Left lung (tissue), 4 donors: ENCODE measurements at regions not wholly inside any gene's neighbourhood (a gene's known extent, or its start where the extent isn't known, plus 50 kb on each side); places are given as distances from the start of the nearest gene placed in this dataset.
A peak's percentile ranks its signal among the peaks of the same experiment; 100 is the strongest.
"Not testable (repeated sequence)": the region's sequence is repeated elsewhere in the genome, so short reads cannot be mapped to it uniquely, and the experiment has no call there.

Experiments used
- ATAC-seq: fragments of 200-7000 bp; cut with Tn5 transposase; one replicate; pipeline ENCODE4 v1.9.1; 2020; ENCODE audit warnings: moderate library complexity
- DNase-seq, 4 donors: peaks; one replicate each; pipeline ENCODE4 v3.0.0-alpha.2; 2013 to 2020
- H3K27ac ChIP-seq, 2 donors: fragments of 200-600 bp; sonication (generic) in 1 of 2; one replicate each; pipeline versions ENCODE4 v1.5.0 to v1.8.0; 2020 to 2021
- H3K27me3 ChIP-seq, 2 donors: fragments of 200-600 bp; sonication (generic) in 1 of 2; one replicate each; pipeline versions ENCODE4 v1.5.0 to v1.8.0; 2020 to 2021
- H3K36me3 ChIP-seq, 2 donors: fragments of 200-600 bp; sonication (generic) in 1 of 2; one replicate each; pipeline versions ENCODE4 v1.5.0 to v1.8.0; 2020 to 2021
- H3K4me1 ChIP-seq, 2 donors: fragments of 200-600 bp; one replicate each; pipeline ENCODE4 v1.8.0; 2021
- H3K4me3 ChIP-seq, 2 donors: fragments of 200-600 bp; sonication (generic) in 1 of 2; one replicate each; pipeline versions ENCODE4 v1.5.0 to v1.8.0; 2020 to 2021; ENCODE audit warnings: mild to moderate bottlenecking in 1 of 2
- H3K9me3 ChIP-seq, 2 donors: fragments of 200-600 bp; sonication (generic) in 1 of 2; one replicate each; pipeline versions ENCODE4 v1.5.0 to v1.8.0; 2020 to 2021
- CTCF ChIP-seq, 2 donors: fragments of 200-600 bp; sonication (generic) in 1 of 2; IDR thresholded peaks; one replicate each; pipeline versions ENCODE4 v1.5.0 to v1.8.0; 2021; ENCODE audit warnings: antibody characterized with exemption in 2 of 2
- intact Hi-C, 2 donors: fragments of 100-400 bp; cut with DNase I; formaldehyde crosslinking; loops; one replicate each; pipeline versions ENCODE4 v1.11.2 to v1.14.2; 2022
- donor health status: DM: no; HTN: yes; CAD: no.
- donor health status: DM: no; HTN: no; CAD: no.

- ATAC-seq: no peak
These were observed 379.1 kb downstream of the TENT5A start for GRCh38 chr6:81373414-81373813.

DNA sequence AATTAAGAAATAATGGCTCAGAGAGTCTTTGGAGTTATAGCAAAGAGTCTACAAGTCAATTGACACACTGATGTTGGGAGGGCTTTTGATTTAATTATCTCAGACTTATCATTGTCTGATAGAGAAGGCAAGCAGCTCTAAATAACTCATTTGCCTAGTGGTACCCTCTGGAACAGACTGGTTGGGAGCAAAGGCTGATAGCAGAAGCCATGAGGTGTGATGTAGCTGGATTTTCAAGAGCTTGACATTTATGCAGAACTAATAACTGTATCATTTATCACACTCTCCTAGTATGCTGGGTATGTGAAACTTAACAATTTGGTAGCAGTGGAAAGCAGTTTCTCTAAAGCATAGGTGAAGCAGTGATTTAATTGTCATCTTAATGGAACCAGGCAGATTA is 380.6 kb downstream of the TENT5A start:
- no peak for DNase-seq
- H3K27ac ChIP-seq: no peak overlapping the region
- no peaks in the 10 kb centered on the region for H3K9me3 ChIP-seq
- H3K36me3 ChIP-seq: no peaks in the 10 kb centered on the region
- intact Hi-C loops: no loop called here
- no peak overlapping the region for H3K4me3 ChIP-seq
- TF ChIP-seq CTCF (IDR thresholded peaks at IDR 0.05): no peak
- ATAC-seq: no peak
- no peaks in the 10 kb centered on the region for H3K4me1 ChIP-seq
- H3K27me3 ChIP-seq: no peaks in the 10 kb centered on the region

More at GRCh38 chr6:81373414-81373813, 379.1 kb downstream of the TENT5A start:
- TF ChIP-seq CTCF (IDR thresholded peaks at IDR 0.05): no peak
- H3K9me3 ChIP-seq: no peaks in the 10 kb centered on the region
- DNase-seq: no peak
- H3K27ac ChIP-seq: no peak overlapping the region
- H3K36me3 ChIP-seq: no peaks in the 10 kb centered on the region
- H3K4me1 ChIP-seq: no peaks in the 10 kb centered on the region
- intact Hi-C loops: no loop called here
- no peak overlapping the region for H3K4me3 ChIP-seq
- H3K27me3 ChIP-seq: no peaks in the 10 kb centered on the region

DNA sequence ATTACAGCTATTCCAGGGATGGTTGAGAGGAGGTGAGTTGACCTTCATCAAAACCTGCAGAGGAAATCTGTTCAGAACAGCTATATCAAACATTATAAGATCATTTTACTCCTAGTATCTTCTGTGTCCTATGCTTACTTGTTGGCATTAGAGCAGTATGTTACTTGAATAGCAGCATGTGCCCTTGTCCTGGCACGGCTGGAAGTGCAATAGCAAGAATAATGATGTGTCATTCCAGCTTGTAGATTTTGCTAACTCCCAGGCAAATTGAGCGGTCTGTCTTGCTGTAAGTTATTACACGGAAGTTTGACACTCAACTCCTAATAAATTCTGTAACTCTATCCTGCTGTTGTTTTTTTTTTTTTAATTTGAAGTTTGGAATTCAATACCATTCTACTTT is 385.5 kb downstream of the TENT5A start:
- intact Hi-C loops: no loop called here
- Histone ChIP-seq H3K9me3 (no peaks in the 10 kb centered on the region), H3K27me3 (no peaks in the 10 kb centered on the region), H3K27ac (no peak overlapping the region), H3K4me3 (no peak overlapping the region), H3K4me1 (no peaks in the 10 kb centered on the region), H3K36me3 (no peaks in the 10 kb centered on the region)
- ATAC-seq (no peak), DNase-seq (no peak)
- no peak for TF ChIP-seq CTCF (IDR thresholded peaks at IDR 0.05)

DNA sequence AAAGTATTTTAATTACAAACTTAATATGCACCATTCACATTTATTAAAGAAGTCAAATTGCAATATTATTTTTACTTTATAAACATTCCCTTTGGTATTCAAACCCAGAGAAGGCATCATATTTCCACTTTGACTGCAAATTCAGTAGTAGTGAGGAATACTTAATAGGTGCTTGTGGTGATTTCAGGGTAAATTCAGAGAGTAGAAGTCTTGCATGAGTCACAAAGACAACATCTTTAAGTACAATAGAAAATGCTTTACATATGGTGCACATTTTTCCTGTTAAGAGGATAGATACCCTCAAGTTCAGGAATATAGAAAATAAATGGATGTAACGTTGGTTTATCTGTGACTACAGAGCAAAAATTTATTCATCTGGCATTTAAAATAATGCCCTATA is 390.2 kb downstream of the TENT5A start:
- intact Hi-C loops: no loop called here
- no peaks in the 10 kb centered on the region for H3K27me3 ChIP-seq
- H3K27ac ChIP-seq: no peak overlapping the region
- H3K36me3 ChIP-seq: no peaks in the 10 kb centered on the region
- H3K9me3 ChIP-seq: no peaks in the 10 kb centered on the region
- DNase-seq (no peak), ATAC-seq (peak; percentile 82)
- H3K4me1 ChIP-seq: no peaks in the 10 kb centered on the region
- TF ChIP-seq CTCF (IDR thresholded peaks at IDR 0.05): no peak
- H3K4me3 ChIP-seq: no peak overlapping the region

DNA sequence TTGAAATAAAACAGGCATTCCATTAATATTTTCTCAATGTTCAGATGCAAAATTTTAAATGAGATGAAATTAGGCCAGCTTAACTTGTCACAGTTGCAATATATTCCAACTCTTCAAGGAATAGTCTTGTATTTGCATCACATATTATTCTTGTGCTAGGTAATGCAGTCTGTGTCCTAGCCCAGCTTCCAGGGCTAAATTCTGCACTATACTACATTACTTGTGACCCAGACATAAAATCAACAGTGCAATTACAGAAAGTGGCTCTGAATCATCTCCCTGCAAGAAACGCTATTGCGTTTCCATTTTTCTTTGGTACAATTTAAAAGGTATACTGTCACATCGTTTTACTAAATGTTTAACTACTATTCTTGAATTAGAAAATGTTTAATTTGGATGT is 399.2 kb downstream of the TENT5A start:
- intact Hi-C loops: no loop called here
- no peak for DNase-seq

DNA sequence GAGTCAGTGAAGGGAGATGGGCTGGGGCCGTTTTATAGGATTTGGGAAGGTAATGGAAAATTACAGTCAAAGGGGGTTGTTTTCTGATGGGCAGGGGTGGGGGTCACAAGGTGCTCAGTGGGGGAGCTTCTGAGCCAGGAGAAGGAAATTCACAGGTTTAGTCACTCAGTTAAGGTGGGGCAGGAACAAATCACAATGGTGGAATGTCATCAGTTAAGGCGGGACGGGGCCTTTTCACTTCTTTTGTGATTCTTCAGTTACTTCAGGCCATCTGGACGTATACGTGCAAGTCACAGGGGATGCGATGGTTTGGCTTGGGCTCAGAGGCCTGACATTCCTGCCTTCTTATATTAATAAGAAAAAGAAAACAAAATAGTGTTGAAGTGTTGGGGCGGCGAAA is 408.5 kb downstream of the TENT5A start:
- ATAC-seq, H3K4me1 ChIP-seq, H3K9me3 ChIP-seq, H3K27me3 ChIP-seq, H3K27ac ChIP-seq, H3K4me3 ChIP-seq, intact Hi-C loops, H3K36me3 ChIP-seq, DNase-seq: not testable (repeated sequence)

More for the DNA sequence above, 399.2 kb downstream of the TENT5A start:
- no peak overlapping the region for H3K4me3 ChIP-seq
- no peak for ATAC-seq
- no peak overlapping the region for H3K27ac ChIP-seq
- H3K27me3 ChIP-seq: no peaks in the 10 kb centered on the region
- TF ChIP-seq CTCF (IDR thresholded peaks at IDR 0.05): no peak
- H3K36me3 ChIP-seq: no peaks in the 10 kb centered on the region
- no peaks in the 10 kb centered on the region for H3K4me1 ChIP-seq
- H3K9me3 ChIP-seq: no peaks in the 10 kb centered on the region
